HepG2 (cell line): ENCODE measurements at regions not wholly inside any gene's neighbourhood (a gene's known extent, or its start where the extent isn't known, plus 50 kb on each side); places are given as distances from the start of the nearest gene placed in this dataset.

Source experiments
- ATAC-seq: fragments of 200-7000 bp; cut with Tn5 transposase; 3 replicates; pipeline ENCODE4 v1.9.1; 2020; ENCODE audit warnings: mild to moderate bottlenecking, moderate library complexity
- BruUV-seq: library from RNA; stranded (reverse); fragments of 400-500 nt; replicated peaks from 2 replicates; lab custom pipeline; 2021; lab: Mats Ljungman, UMichigan
- CTCF ChIA-PET: fragments of 300-600 bp; formaldehyde crosslinking; extraction: SDS; loops from one replicate; lab custom pipeline; 2021; ENCODE audit warnings: low total read pairs, inconsistent platforms, low intra/inter-chr PET ratio; lab: Yijun Ruan, JAX
- POLR2A ChIA-PET: fragments of 350-600 bp; sonication (Branson Sonifier 250); formaldehyde crosslinking; loops from one replicate; lab custom pipeline; 2020; ENCODE audit warnings: antibody characterized with exemption, inconsistent platforms; lab: Yijun Ruan, JAX
- DNase-seq: peaks from one replicate; pipeline ENCODE4 v3.0.0-alpha.2; 2015; ENCODE audit warnings: low spot score
- FAIRE-seq: peaks from 3 replicates; lab custom pipeline; 2011; peaks lifted over from hg19 to GRCh38; lab: Jason Lieb, UNC
- H2AFZ ChIP-seq: one replicate; pipeline ENCODE4 v1.6.1; 2011; ENCODE audit warnings: low read length, inconsistent platforms
- H3K27ac ChIP-seq: fragments of 300-600 bp; 3 replicates; pipeline ENCODE4 v1.8.0; 2011; ENCODE audit warnings: mixed run types, mild to moderate bottlenecking, mixed read lengths, low read length, inconsistent platforms; ENCODE audit not compliant: insufficient read depth; ENCODE audit errors: extremely low read length
- H3K27me3 ChIP-seq, 2 experiments: fragments of 200-600 bp in 1 of 2; 2 replicates in 1 of 2; 3 replicates in 1 of 2; pipeline versions ENCODE4 v1.6.0 to v1.8.0; 2011; ENCODE audit warnings: low read length in 2 of 2, mild to moderate bottlenecking in 2 of 2, moderate library complexity in 2 of 2, inconsistent platforms in 1 of 2; ENCODE audit not compliant: insufficient read depth in 2 of 2, control insufficient read depth in 1 of 2
- H3K36me3 ChIP-seq, 2 experiments: fragments of 200-600 bp in 1 of 2; replicated peaks in 1 of 2; 2 replicates in 1 of 2; 3 replicates in 1 of 2; pipeline versions ENCODE4 v1.5.1 to v1.8.0; 2011; ENCODE audit warnings: low read length in 2 of 2, inconsistent platforms in 1 of 2; ENCODE audit not compliant: insufficient read depth in 2 of 2, control insufficient read depth in 1 of 2
- H3K4me1 ChIP-seq: 2 replicates; pipeline ENCODE4 v1.5.1; 2012; ENCODE audit warnings: low read length, inconsistent platforms; ENCODE audit not compliant: insufficient read depth
- H3K4me2 ChIP-seq: 2 replicates; pipeline ENCODE4 v1.6.0; 2011; ENCODE audit warnings: low read depth, low read length, inconsistent platforms
- H3K4me3 ChIP-seq, 3 experiments: fragments of 200-600 bp in 1 of 3; sonication (generic), shearing (Covaris generic) in 1 of 3; replicated peaks in 1 of 3; 2 replicates each; pipeline ENCODE4 v1.5.1; 2011 to 2016; ENCODE audit warnings: low read length in 3 of 3, inconsistent platforms in 2 of 3, low read depth in 2 of 3, mild to moderate bottlenecking in 2 of 3, control low read depth in 1 of 3, mixed read lengths in 1 of 3; ENCODE audit not compliant: insufficient read depth in 1 of 3
- H3K79me2 ChIP-seq: one replicate; pipeline ENCODE4 v1.6.1; 2011; ENCODE audit warnings: low read length, inconsistent platforms; ENCODE audit not compliant: insufficient read depth
- H3K9ac ChIP-seq: 2 replicates; pipeline ENCODE4 v1.6.0; 2011; ENCODE audit warnings: mild to moderate bottlenecking, low read depth, low read length, inconsistent platforms; ENCODE audit not compliant: insufficient read depth
- H3K9me3 ChIP-seq: 2 replicates; pipeline ENCODE4 v1.5.1; 2012; ENCODE audit warnings: mild to moderate bottlenecking, low read length
- H4K20me1 ChIP-seq: 2 replicates; pipeline ENCODE4 v1.6.0; 2011; ENCODE audit warnings: inconsistent platforms, mild to moderate bottlenecking, low read length, moderate library complexity; ENCODE audit not compliant: insufficient read depth
- RBAK ChIP-seq: sonication (generic); formaldehyde crosslinking; IDR thresholded peaks from 2 replicates; pipeline ENCODE4 v1.5.1; 2020; ENCODE audit warnings: mild to moderate bottlenecking, missing genetic modification reagents
- RFX3 ChIP-seq: IDR thresholded peaks from 2 replicates; pipeline ENCODE4 v1.6.1; 2016; ENCODE audit warnings: missing biosample characterization, missing genetic modification reagents
- SNRNP70 ChIP-seq: fragments of 200-400 bp; formaldehyde crosslinking; IDR thresholded peaks from 2 replicates; pipeline ENCODE4 v1.6.1; 2017; ENCODE audit warnings: mild to moderate bottlenecking, low read depth, low read length, moderate library complexity
- STAG1 ChIP-seq: sonication (generic); formaldehyde crosslinking; IDR thresholded peaks from 2 replicates; pipeline ENCODE4 v1.4.0; 2020; ENCODE audit warnings: missing genetic modification reagents
- ZNF562 ChIP-seq: sonication (generic); formaldehyde crosslinking; IDR thresholded peaks from 2 replicates; pipeline ENCODE4 v1.8.0; 2022; ENCODE audit warnings: missing genetic modification reagents, borderline replicate concordance
- ZNF761 ChIP-seq: sonication (generic); formaldehyde crosslinking; conservative IDR thresholded peaks from 2 replicates; pipeline ENCODE4 v1.4.0; 2020; ENCODE audit warnings: mild to moderate bottlenecking, missing genetic modification reagents
- WGBS: methylation state at CpG from one replicate; pipeline ENCODE4 v1.1.6; 2017; ENCODE audit warnings: low lambda C conversion rate; 5-methylcytosine and 5-hydroxymethylcytosine counted together
- in situ Hi-C: cut with HindIII; loops from 2 replicates; pipeline ENCODE4 v1.10.0; 2017; ENCODE audit warnings: low pct_unique_long_range_greater_than_20kb; ENCODE audit not compliant: extremely low pct_ligation_motif_present
- intact Hi-C: fragments of 100-400 bp; cut with micrococcal nuclease; formaldehyde crosslinking; loops from one replicate; pipeline ENCODE4 v1.10.0; 2022; ENCODE audit not compliant: unreplicated experiment
- TF ChIP-seq, protein P1 (sequence below): sonication (generic); formaldehyde crosslinking; IDR thresholded peaks from 2 replicates; pipeline ENCODE4 v1.4.0; 2020; ENCODE audit warnings: low read depth, mild to moderate bottlenecking, missing genetic modification reagents
- TF ChIP-seq, protein P2 (sequence below): fragments of 450-650 bp; IDR thresholded peaks from 2 replicates; pipeline ENCODE4 v1.6.1; 2017
- TF ChIP-seq, protein P3 (sequence below): sonication (generic); formaldehyde crosslinking; IDR thresholded peaks from 2 replicates; pipeline ENCODE4 v1.4.0; 2020; ENCODE audit warnings: mild to moderate bottlenecking, missing genetic modification reagents

DNA sequence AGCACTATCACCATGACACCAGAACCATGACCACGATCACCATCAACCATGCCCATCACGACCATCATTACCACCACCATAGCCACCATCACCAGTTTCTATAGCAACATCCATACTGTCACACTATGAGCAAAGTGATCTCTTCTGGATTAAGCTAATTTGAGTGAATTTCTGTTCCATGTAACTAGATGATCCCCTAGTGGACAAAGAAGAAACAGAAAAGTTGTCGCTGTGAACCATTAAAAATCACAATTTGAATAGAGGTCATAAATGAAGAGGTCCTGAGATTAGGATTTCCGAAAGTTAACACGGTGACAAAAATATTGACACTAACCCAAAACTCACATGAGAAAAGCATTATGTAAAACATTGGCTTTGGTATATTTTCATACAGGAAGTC is 77.6 kb downstream of the CLRN3 start:
- in situ Hi-C loops = no loop called here
- Histone ChIP-seq H3K9me3 (no peaks in the 10 kb centered on the region), H3K9ac (no peak overlapping the region), H3K4me2 (no peak overlapping the region), H2AFZ (no peak overlapping the region), H3K4me3 (no peak overlapping the region), H3K27me3 (peaks cover 0 to 1% of the 10 kb centered on the region in 2 experiments; a peak in 2 of 5 replicates), H3K36me3 (no peaks in the 10 kb centered on the region), H3K79me2 (no peaks in the 10 kb centered on the region), H3K4me1 (no peaks in the 10 kb centered on the region), H3K27ac (no peak overlapping the region), H4K20me1 (no peaks in the 10 kb centered on the region)
- no TSS peak for BruUV-seq
- POLR2A ChIA-PET = no interaction called here
- ATAC-seq (no peak), DNase-seq (no peak), FAIRE-seq (no peak)
- intact Hi-C loops = no loop called here
- CTCF ChIA-PET = no interaction called here
- 8% methylated on average over 5 of the region's 5 CpGs for WGBS
- no peak for TF ChIP-seq ZNF562 (CRISPR knock-in tag)
- peak; percentile 11; the same call in 1 of the 2 replicates for TF ChIP-seq STAG1 (CRISPR knock-in tag)

DNA sequence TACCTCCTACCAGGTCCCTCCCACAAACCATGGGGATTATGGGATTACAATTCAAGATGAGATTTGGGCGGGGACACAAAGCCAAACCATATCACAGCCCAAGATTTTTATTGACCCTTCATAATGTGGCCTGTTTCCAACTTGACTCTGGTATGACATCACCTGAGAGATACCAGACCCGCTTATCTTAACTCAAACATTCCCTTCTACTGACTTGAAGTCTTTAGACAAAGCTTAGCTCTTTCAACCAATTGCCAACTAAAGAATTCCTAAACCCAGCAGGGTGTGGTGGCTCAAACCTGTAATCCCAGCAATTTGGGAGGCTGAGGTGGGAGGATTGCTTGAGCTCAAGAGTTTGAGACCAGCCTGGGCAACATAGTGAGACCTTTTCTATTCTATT is 67.9 kb downstream of the CLRN3 start:
- Histone ChIP-seq H3K36me3 (no peaks in the 10 kb centered on the region), H3K9ac (no peak overlapping the region), H3K79me2 (no peaks in the 10 kb centered on the region), H3K4me1 (no peaks in the 10 kb centered on the region), H3K4me2 (no peak overlapping the region), H3K4me3 (no peak overlapping the region), H2AFZ (no peak overlapping the region), H3K9me3 (peaks cover 8% of the 10 kb centered on the region), H4K20me1 (no peaks in the 10 kb centered on the region), H3K27me3 (peaks cover 0 to 8% of the 10 kb centered on the region in 2 experiments; a peak in 1 of 5 replicates), H3K27ac (no peak overlapping the region)
- POLR2A ChIA-PET = no interaction called here
- BruUV-seq = no TSS peak
- no peak for ATAC-seq
- TF ChIP-seq, protein P1, sequence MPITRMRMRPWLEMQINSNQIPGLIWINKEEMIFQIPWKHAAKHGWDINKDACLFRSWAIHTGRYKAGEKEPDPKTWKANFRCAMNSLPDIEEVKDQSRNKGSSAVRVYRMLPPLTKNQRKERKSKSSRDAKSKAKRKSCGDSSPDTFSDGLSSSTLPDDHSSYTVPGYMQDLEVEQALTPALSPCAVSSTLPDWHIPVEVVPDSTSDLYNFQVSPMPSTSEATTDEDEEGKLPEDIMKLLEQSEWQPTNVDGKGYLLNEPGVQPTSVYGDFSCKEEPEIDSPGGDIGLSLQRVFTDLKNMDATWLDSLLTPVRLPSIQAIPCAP (CRISPR knock-in tag) = no peak
- TF ChIP-seq, protein P2, sequence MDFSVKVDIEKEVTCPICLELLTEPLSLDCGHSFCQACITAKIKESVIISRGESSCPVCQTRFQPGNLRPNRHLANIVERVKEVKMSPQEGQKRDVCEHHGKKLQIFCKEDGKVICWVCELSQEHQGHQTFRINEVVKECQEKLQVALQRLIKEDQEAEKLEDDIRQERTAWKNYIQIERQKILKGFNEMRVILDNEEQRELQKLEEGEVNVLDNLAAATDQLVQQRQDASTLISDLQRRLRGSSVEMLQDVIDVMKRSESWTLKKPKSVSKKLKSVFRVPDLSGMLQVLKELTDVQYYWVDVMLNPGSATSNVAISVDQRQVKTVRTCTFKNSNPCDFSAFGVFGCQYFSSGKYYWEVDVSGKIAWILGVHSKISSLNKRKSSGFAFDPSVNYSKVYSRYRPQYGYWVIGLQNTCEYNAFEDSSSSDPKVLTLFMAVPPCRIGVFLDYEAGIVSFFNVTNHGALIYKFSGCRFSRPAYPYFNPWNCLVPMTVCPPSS = no peak
- no peak for TF ChIP-seq ZNF761 (CRISPR knock-in tag)
- no peak for TF ChIP-seq RBAK (CRISPR knock-in tag)
- TF ChIP-seq RFX3 = no peak
- TF ChIP-seq, protein P3, sequence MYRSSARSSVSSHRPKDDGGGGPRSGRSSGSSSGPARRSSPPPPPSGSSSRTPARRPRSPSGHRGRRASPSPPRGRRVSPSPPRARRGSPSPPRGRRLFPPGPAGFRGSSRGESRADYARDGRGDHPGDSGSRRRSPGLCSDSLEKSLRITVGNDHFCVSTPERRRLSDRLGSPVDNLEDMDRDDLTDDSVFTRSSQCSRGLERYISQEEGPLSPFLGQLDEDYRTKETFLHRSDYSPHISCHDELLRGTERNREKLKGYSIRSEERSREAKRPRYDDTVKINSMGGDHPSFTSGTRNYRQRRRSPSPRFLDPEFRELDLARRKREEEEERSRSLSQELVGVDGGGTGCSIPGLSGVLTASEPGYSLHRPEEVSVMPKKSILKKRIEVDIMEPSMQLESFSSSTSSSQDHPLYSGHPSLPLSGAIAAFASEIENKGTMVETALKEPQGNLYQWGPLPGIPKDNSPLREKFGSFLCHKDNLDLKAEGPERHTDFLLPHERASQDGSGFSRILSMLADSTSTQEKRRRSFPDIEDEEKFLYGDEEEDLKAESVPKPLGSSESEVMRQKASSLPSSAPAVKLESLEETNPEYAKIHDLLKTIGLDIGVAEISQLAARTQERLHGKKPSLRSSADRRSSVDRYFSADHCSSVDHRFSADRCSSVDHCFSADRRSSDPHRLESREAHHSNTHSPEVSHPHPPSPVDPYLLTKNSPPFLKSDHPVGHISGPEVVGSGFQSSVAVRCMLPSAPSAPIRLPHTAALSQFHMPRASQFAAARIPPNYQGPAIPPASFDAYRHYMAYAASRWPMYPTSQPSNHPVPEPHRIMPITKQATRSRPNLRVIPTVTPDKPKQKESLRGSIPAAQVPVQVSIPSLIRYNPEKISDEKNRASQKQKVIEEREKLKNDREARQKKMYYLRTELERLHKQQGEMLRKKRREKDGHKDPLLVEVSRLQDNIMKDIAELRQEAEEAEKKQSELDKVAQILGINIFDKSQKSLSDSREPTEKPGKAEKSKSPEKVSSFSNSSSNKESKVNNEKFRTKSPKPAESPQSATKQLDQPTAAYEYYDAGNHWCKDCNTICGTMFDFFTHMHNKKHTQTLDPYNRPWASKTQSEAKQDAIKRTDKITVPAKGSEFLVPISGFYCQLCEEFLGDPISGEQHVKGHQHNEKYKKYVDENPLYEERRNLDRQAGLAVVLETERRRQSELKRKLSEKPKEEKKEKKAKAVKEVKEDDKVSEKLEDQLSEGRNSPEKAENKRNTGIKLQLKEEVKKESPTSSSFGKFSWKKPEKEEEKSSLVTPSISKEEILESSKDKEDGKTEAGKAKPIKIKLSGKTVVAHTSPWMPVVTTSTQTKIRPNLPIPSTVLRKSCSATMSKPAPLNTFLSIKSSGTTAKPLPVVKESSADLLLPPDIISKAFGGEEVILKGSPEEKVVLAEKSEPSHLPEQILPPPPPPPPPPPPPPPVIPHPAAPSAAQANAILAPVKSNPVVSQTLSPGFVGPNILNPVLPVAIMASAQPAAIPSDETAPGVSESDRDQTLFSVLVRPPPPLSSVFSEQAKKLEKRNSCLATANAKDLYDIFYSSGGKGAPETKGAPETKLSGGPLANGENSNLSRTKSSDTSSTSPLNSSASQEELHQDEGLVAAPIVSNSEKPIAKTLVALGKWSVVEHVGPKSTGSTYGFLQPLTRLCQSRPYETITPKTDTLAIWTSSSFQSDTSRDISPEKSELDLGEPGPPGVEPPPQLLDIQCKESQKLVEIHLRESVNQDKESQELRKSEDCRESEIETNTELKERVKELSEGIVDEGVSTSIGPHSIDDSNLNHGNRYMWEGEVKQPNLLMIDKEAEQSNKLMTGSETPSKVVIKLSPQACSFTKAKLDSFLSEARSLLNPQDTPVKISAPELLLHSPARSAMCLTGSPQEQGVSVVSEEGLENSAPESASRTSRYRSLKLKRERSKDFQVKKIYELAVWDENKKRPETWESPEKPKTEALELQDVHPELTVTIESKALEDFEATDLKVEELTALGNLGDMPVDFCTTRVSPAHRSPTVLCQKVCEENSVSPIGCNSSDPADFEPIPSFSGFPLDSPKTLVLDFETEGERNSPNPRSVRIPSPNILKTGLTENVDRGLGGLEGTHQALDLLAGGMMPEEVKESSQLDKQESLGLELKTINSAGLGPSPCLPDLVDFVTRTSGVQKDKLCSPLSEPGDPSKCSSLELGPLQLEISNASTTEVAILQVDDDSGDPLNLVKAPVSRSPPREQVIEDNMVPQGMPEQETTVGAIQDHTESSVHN (CRISPR knock-in tag) = no peak
- TF ChIP-seq SNRNP70 = no peak
- DNase-seq = no peak
- in situ Hi-C loops = no loop called here
- whole genome bisulfite sequencing = 5% methylated on average over 2 of the region's 2 CpGs
- intact Hi-C loops = no loop called here
- no peak for FAIRE-seq
- CTCF ChIA-PET = no interaction called here
